Vagina (tissue), 2 donors: ENCODE measurements at regions not wholly inside any gene's neighbourhood (a gene's known extent, or its start where the extent isn't known, plus 50 kb on each side); places are given as distances from the start of the nearest gene placed in this dataset.

Experiments used
- POLR2A ChIP-seq, 2 donors: fragments of 450-650 bp; IDR thresholded peaks; one replicate each; pipeline ENCODE4 v1.6.1; 2017; ENCODE audit warnings: antibody characterized with exemption in 2 of 2, mild to moderate bottlenecking in 2 of 2, moderate library complexity in 2 of 2
- POLR2AphosphoS5 ChIP-seq, 2 donors: sonication (generic); formaldehyde crosslinking; IDR thresholded peaks; one replicate each; pipeline ENCODE4 v1.9.0; 2017; ENCODE audit warnings: antibody characterized with exemption in 2 of 2, mild to moderate bottlenecking in 2 of 2, low read depth in 1 of 2; ENCODE audit not compliant: insufficient read depth in 1 of 2
- TF ChIP-seq, protein P1 (sequence below), 3 experiments: fragments of 450-650 bp in 2 of 3; fragments of 200-600 bp in 1 of 3; sonication (generic) in 1 of 3; IDR thresholded peaks; one replicate each; pipeline ENCODE4 v1.5.1; 2017 to 2019; ENCODE audit warnings: antibody characterized with exemption in 3 of 3, mild to moderate bottlenecking in 2 of 3, moderate library complexity in 2 of 3

DNA sequence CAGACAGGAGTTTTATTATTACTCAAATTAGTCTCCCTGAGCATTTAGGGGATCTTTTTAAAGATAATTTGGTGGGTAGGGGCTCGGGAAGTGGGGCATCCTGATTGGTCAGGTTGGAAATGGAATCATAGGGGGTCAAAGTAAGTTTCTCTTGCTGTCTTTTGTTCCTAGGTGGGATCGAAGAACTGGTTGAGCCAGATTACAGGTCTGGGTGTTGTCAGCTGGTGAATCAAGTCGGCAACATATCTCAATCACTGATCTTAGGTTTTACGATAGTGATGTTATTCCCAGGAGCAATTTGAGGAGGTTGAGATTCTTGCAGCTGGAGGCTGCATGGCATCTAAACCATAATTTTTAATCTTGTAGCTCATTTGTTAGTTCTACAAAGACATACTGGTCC is 629.5 kb upstream of the AMOT start:
- TF ChIP-seq POLR2A (IDR thresholded peaks at IDR 0.05) (no peak), POLR2AphosphoS5 (IDR thresholded peaks at IDR 0.05; ENCODE audit: insufficient read depth in 1 of 2, low read depth in 1 of 2) (no peak)
- TF ChIP-seq, protein P1, sequence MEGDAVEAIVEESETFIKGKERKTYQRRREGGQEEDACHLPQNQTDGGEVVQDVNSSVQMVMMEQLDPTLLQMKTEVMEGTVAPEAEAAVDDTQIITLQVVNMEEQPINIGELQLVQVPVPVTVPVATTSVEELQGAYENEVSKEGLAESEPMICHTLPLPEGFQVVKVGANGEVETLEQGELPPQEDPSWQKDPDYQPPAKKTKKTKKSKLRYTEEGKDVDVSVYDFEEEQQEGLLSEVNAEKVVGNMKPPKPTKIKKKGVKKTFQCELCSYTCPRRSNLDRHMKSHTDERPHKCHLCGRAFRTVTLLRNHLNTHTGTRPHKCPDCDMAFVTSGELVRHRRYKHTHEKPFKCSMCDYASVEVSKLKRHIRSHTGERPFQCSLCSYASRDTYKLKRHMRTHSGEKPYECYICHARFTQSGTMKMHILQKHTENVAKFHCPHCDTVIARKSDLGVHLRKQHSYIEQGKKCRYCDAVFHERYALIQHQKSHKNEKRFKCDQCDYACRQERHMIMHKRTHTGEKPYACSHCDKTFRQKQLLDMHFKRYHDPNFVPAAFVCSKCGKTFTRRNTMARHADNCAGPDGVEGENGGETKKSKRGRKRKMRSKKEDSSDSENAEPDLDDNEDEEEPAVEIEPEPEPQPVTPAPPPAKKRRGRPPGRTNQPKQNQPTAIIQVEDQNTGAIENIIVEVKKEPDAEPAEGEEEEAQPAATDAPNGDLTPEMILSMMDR (IDR thresholded peaks at IDR 0.05) = no peak
